GM12892 (cell line): ENCODE measurements at regions not wholly inside any gene's neighbourhood (a gene's known extent, or its start where the extent isn't known, plus 50 kb on each side); places are given as distances from the start of the nearest gene placed in this dataset.

Experiments used
- POLR2A ChIP-seq: IDR thresholded peaks from 2 replicates; pipeline ENCODE4 v1.6.1; 2011; ENCODE audit warnings: low read depth, low read length, control low read depth
- POLR2AphosphoS5 ChIP-seq: IDR thresholded peaks from 2 replicates; pipeline ENCODE4 v1.6.1; 2011; ENCODE audit warnings: low read depth, low read length, control low read depth

- no peak for TF ChIP-seq POLR2A
- TF ChIP-seq POLR2AphosphoS5, result no peak
Measured at GRCh38 chr12:78359520-78359919, 505.1 kb upstream of the SYT1 start.
